IMR-90 (cell line): ENCODE measurements at regions not wholly inside any gene's neighbourhood (a gene's known extent, or its start where the extent isn't known, plus 50 kb on each side); places are given as distances from the start of the nearest gene placed in this dataset.

ENCODE experiments used
- ATAC-seq: fragments of 200-7000 bp; cut with Tn5 transposase; 2 replicates; pipeline ENCODE4 v1.9.1; 2020; ENCODE audit warnings: low read depth, mild to moderate bottlenecking, moderate library complexity
- BruUV-seq: library from RNA; stranded (reverse); fragments of 400-500 nt; replicated peaks from 2 replicates; lab custom pipeline; 2021; lab: Mats Ljungman, UMichigan
- CTCF ChIA-PET: fragments of 300-600 bp; formaldehyde crosslinking; extraction: SDS; loops from one replicate; lab custom pipeline; 2021; ENCODE audit warnings: antibody characterized with exemption; lab: Yijun Ruan, JAX
- POLR2A ChIA-PET: fragments of 300-600 bp; sonication (Branson Sonifier 250); formaldehyde crosslinking; loops from one replicate; lab custom pipeline; 2022; ENCODE audit warnings: antibody characterized with exemption; ENCODE audit not compliant: unreplicated experiment; lab: Charles Lee
- DNase-seq: peaks from one replicate; pipeline ENCODE4 v3.0.0; 2013
- H2AFZ ChIP-seq: replicated peaks from 2 replicates; pipeline ENCODE3; 2013; ENCODE audit warnings: low read length, mild to moderate bottlenecking; ENCODE audit not compliant: poor library complexity
- H2AK5ac ChIP-seq: 2 replicates; pipeline ENCODE4 v1.6.1; 2013; ENCODE audit warnings: low read depth, low read length, inconsistent platforms
- H2AK9ac ChIP-seq: replicated peaks from 2 replicates; pipeline ENCODE3; 2013; ENCODE audit warnings: mild to moderate bottlenecking, low read depth, low read length, moderate library complexity; ENCODE audit not compliant: poor library complexity
- H2BK120ac ChIP-seq: 2 replicates; pipeline ENCODE4 v1.6.1; 2013; ENCODE audit warnings: low read depth, low read length, inconsistent platforms
- H2BK15ac ChIP-seq: 3 replicates; pipeline ENCODE4 v1.6.1; 2013; ENCODE audit warnings: low read depth, low read length, inconsistent platforms
- H2BK20ac ChIP-seq: 2 replicates; pipeline ENCODE4 v1.6.1; 2013; ENCODE audit warnings: low read depth, mild to moderate bottlenecking, inconsistent platforms, low read length, moderate library complexity
- H2BK5ac ChIP-seq: 2 replicates; pipeline ENCODE4 v1.6.1; 2013; ENCODE audit warnings: mild to moderate bottlenecking, low read depth, low read length, inconsistent platforms; ENCODE audit not compliant: poor library complexity, severe bottlenecking
- H3K14ac ChIP-seq: replicated peaks from 2 replicates; pipeline ENCODE4 v1.6.1; 2013; ENCODE audit warnings: low read depth, low read length, inconsistent platforms
- H3K18ac ChIP-seq: 2 replicates; pipeline ENCODE4 v1.6.1; 2013; ENCODE audit warnings: low read depth, low read length, control low read depth
- H3K23ac ChIP-seq: 2 replicates; pipeline ENCODE4 v1.6.1; 2013; ENCODE audit warnings: low read depth, low read length, inconsistent platforms
- H3K27ac ChIP-seq: 2 replicates; pipeline ENCODE4 v1.5.1; 2013; ENCODE audit warnings: mild to moderate bottlenecking, control low read depth, low read length; ENCODE audit not compliant: insufficient read depth
- H3K27me3 ChIP-seq: 2 replicates; pipeline ENCODE4 v1.6.1; 2013; ENCODE audit warnings: low read length; ENCODE audit not compliant: control insufficient read depth, insufficient read depth
- H3K36me3 ChIP-seq: 2 replicates; pipeline ENCODE4 v1.6.1; 2013; ENCODE audit warnings: low read length, mixed read lengths; ENCODE audit not compliant: control insufficient read depth, insufficient read depth
- H3K4ac ChIP-seq: 2 replicates; pipeline ENCODE4 v1.6.1; 2013; ENCODE audit warnings: low read depth, low read length, inconsistent platforms
- H3K4me1 ChIP-seq: 2 replicates; pipeline ENCODE4 v1.6.1; 2013; ENCODE audit warnings: low read length, mixed read lengths; ENCODE audit not compliant: control insufficient read depth, insufficient read depth
- H3K4me2 ChIP-seq: 2 replicates; pipeline ENCODE4 v1.6.1; 2013; ENCODE audit warnings: low read depth, mild to moderate bottlenecking, control low read depth, low read length, moderate library complexity
- H3K4me3 ChIP-seq: 2 replicates; pipeline ENCODE4 v1.5.1; 2013; ENCODE audit warnings: low read depth, mild to moderate bottlenecking, control low read depth, low read length, moderate library complexity; ENCODE audit not compliant: insufficient read depth
- H3K56ac ChIP-seq: 2 replicates; pipeline ENCODE4 v1.6.1; 2013; ENCODE audit warnings: low read length, inconsistent platforms; ENCODE audit not compliant: insufficient read depth; ENCODE audit errors: extremely low read depth
- H3K79me1 ChIP-seq, 2 experiments: 2 replicates each; pipeline ENCODE4 v1.6.1; 2013; ENCODE audit warnings: low read length in 2 of 2, inconsistent platforms in 1 of 2, low read depth in 1 of 2
- H3K9ac ChIP-seq: 2 replicates; pipeline ENCODE4 v1.6.1; 2013; ENCODE audit warnings: low read depth, low read length, control low read depth
- H3K9me1 ChIP-seq: 2 replicates; pipeline ENCODE4 v1.6.1; 2013; ENCODE audit warnings: low read length, inconsistent platforms; ENCODE audit not compliant: insufficient read depth
- H3K9me3 ChIP-seq: 2 replicates; pipeline ENCODE4 v1.6.1; 2013; ENCODE audit warnings: low read length; ENCODE audit not compliant: control insufficient read depth, insufficient read depth
- H4K20me1 ChIP-seq: 2 replicates; pipeline ENCODE4 v1.6.1; 2013; ENCODE audit warnings: low read length, inconsistent platforms; ENCODE audit not compliant: insufficient read depth
- H4K5ac ChIP-seq: 2 replicates; pipeline ENCODE4 v1.6.1; 2013; ENCODE audit warnings: mild to moderate bottlenecking, low read depth, low read length, control low read depth
- H4K8ac ChIP-seq, 2 experiments: 2 replicates each; pipeline ENCODE4 v1.6.1; 2013; ENCODE audit warnings: low read depth in 2 of 2, low read length in 2 of 2, control low read depth in 1 of 2, inconsistent platforms in 1 of 2
- H4K91ac ChIP-seq: 2 replicates; pipeline ENCODE4 v1.6.1; 2013; ENCODE audit warnings: low read depth, low read length, inconsistent platforms; ENCODE audit not compliant: insufficient read depth
- BHLHE40 ChIP-seq: fragments of 150-350 bp; IDR thresholded peaks from 2 replicates; pipeline ENCODE4 v1.6.1; 2016; ENCODE audit warnings: mild to moderate bottlenecking, low read depth, low read length
- CHD1 ChIP-seq: IDR thresholded peaks from 2 replicates; pipeline ENCODE4 v1.6.1; 2012; ENCODE audit warnings: low read depth, low read length, improper control_type of control experiment
- ELK1 ChIP-seq: fragments of 150-350 bp; IDR thresholded peaks from 2 replicates; pipeline ENCODE4 v1.6.1; 2016; ENCODE audit warnings: low read depth, mild to moderate bottlenecking, low read length, moderate library complexity, borderline replicate concordance
- FOS ChIP-seq: fragments of 150-350 bp; IDR thresholded peaks from 2 replicates; pipeline ENCODE4 v1.6.1; 2016; ENCODE audit warnings: low read depth, low read length
- MAZ ChIP-seq: IDR thresholded peaks from 2 replicates; pipeline ENCODE4 v1.6.1; 2012; ENCODE audit warnings: low read depth, mild to moderate bottlenecking, low read length, improper control_type of control experiment, moderate library complexity, borderline replicate concordance
- MXI1 ChIP-seq: IDR thresholded peaks from 2 replicates; pipeline ENCODE4 v1.6.1; 2012; ENCODE audit warnings: low read depth, mild to moderate bottlenecking, low read length, moderate library complexity, borderline replicate concordance
- POLR2A ChIP-seq: IDR thresholded peaks from 2 replicates; pipeline ENCODE4 v1.6.1; 2012; ENCODE audit warnings: mild to moderate bottlenecking, low read depth, low read length
- RAD21 ChIP-seq: IDR thresholded peaks from 2 replicates; pipeline ENCODE4 v1.6.1; 2012; ENCODE audit warnings: low read length, improper control_type of control experiment
- RCOR1 ChIP-seq: IDR thresholded peaks from 2 replicates; pipeline ENCODE4 v1.6.1; 2012; ENCODE audit warnings: mild to moderate bottlenecking, low read length, improper control_type of control experiment; ENCODE audit not compliant: insufficient replicate concordance
- RFX5 ChIP-seq: IDR thresholded peaks from 2 replicates; pipeline ENCODE4 v1.8.0; 2012; ENCODE audit warnings: low read depth, mild to moderate bottlenecking, low read length, moderate library complexity
- USF2 ChIP-seq: fragments of 150-350 bp; IDR thresholded peaks from 2 replicates; pipeline ENCODE4 v1.6.1; 2017; ENCODE audit warnings: mild to moderate bottlenecking, antibody characterized with exemption, low read length, low read depth
- WGBS, 2 experiments: methylation state at CpG; one replicate each; pipeline versions ENCODE4 v1.1.5 to v1.1.7; 2013; ENCODE audit warnings: missing lambda C conversion rate in 2 of 2; ENCODE audit not compliant: insufficient read length in 1 of 2; ENCODE audit errors: extremely low coverage in 2 of 2; 5-methylcytosine and 5-hydroxymethylcytosine counted together
- dilution Hi-C: fragments of 300-500 bp; cut with HindIII; formaldehyde crosslinking; loops from one replicate; pipeline ENCODE4 v1.14.3; 2018; ENCODE audit warnings: low sequenced_read_pairs; ENCODE audit not compliant: unreplicated experiment
- in situ Hi-C: fragments of 300-500 bp; cut with MboI; formaldehyde crosslinking; loops from 3 replicates; pipeline ENCODE4 v1.14.3; 2019; ENCODE audit warnings: low sequenced_read_pairs, inconsistent platforms, mixed read lengths
- intact Hi-C: fragments of 100-400 bp; cut with micrococcal nuclease; formaldehyde crosslinking; loops from 2 replicates; pipeline ENCODE4 v1.10.0; 2022

DNA sequence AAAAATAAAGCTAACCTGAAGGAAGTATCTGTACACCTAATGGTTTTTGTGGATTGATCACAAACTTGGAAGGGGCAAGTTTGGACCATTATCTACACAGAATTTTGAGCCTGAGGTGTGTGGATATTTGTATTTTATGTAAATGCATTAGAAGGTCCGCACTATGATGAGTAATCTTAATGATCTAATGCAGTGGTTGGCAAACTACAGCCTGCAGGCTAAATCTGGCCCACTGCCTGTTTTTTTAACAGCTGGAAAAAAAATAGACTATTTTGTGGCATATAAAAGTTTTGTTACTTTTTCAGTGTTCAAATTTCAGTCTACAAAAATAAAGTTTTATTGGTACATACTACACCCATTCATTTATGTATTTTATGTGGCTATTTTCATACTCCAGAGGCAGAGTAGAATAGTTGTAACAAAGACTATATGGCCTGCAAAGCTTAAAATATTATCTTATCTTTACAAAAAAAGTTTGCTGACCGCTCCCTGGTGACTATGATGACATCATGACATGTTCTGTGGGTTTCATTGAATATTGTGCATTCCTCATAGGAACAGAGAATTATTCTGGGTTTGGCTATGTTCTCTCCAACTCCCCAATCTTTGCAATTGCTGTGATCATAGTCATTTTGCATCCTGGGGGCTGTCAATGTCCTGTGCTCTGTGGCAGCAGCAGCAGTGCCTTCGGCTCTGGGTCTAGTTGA lies 962.6 kb upstream of the FBXO33 start:
- Histone ChIP-seq H2AK9ac (no peak overlapping the region), H3K23ac (no peak overlapping the region), H2BK15ac (no peak overlapping the region), H4K91ac (no peak overlapping the region), H3K4me1 (no peaks in the 10 kb centered on the region), H4K20me1 (no peaks in the 10 kb centered on the region), H3K27me3 (no peaks in the 10 kb centered on the region), H3K79me1 (no peaks in the 10 kb centered on the region), H2AFZ (no peak overlapping the region), H3K27ac (no peak overlapping the region), H2AK5ac (no peak overlapping the region), H2BK20ac (no peak overlapping the region), H3K18ac (no peak overlapping the region), H3K4me2 (no peak overlapping the region), H3K4me3 (no peak overlapping the region), H3K4ac (no peak overlapping the region), H3K9ac (no peak overlapping the region), H2BK5ac (no peak overlapping the region), H3K9me3 (peaks cover 2% of the 10 kb centered on the region), H3K56ac (no peak overlapping the region), H4K8ac (no peak overlapping the region), H2BK120ac (no peak overlapping the region), H3K14ac (no peak overlapping the region), H4K5ac (no peak overlapping the region), H3K36me3 (no peaks in the 10 kb centered on the region), H3K9me1 (no peaks in the 10 kb centered on the region)
- ATAC-seq (no peak), DNase-seq (no peak)
- BruUV-seq: no TSS peak
- dilution Hi-C loops (no loop called here), intact Hi-C loops (no loop called here), in situ Hi-C loops (no loop called here)
- no peak for TF ChIP-seq BHLHE40
- no peak for TF ChIP-seq USF2
- TF ChIP-seq FOS: no peak
- no peak for TF ChIP-seq ELK1
- no peak for TF ChIP-seq MXI1
- no peak for TF ChIP-seq MAZ
- no peak for TF ChIP-seq RFX5
- no peak for TF ChIP-seq POLR2A
- no peak for TF ChIP-seq CHD1
- TF ChIP-seq RAD21: no peak
- no peak for TF ChIP-seq RCOR1
- ChIA-PET CTCF (no interaction called here), POLR2A (no interaction called here)
- WGBS, 2 experiments: no CpG with 5 or more reads among the region's 3 CpGs
